A549 (cell line): ENCODE measurements at regions not wholly inside any gene's neighbourhood (a gene's known extent, or its start where the extent isn't known, plus 50 kb on each side); places are given as distances from the start of the nearest gene placed in this dataset.

Source experiments
- ATAC-seq, 2 experiments: fragments of 200-7000 bp in 1 of 2; fragments of >200 bp in 1 of 2; cut with Nextera tagmentation in 1 of 2; cut with Tn5 transposase in 1 of 2; 3 replicates each; pipeline versions ENCODE4 v1.8.0 to v1.9.1; 2018 to 2020; ENCODE audit warnings: mild to moderate bottlenecking in 1 of 2, moderate library complexity in 1 of 2
- CTCF ChIA-PET: fragments of 300-600 bp; sonication (Branson Sonifier 250); formaldehyde crosslinking; extraction: SDS; loops from one replicate; lab custom pipeline; 2021; ENCODE audit warnings: antibody characterized with exemption, inconsistent platforms; lab: Yijun Ruan, JAX
- POLR2A ChIA-PET: fragments of 350-600 bp; formaldehyde crosslinking; extraction: SDS; loops from one replicate; lab custom pipeline; 2021; ENCODE audit warnings: antibody characterized with exemption, inconsistent platforms; lab: Yijun Ruan, JAX
- DNase-seq, 2 experiments: peaks; one replicate each; pipeline versions ENCODE4 v3.0.0 to v3.0.0-alpha.2; 2011 to 2016; ENCODE audit warnings: low read depth in 1 of 2, low spot score in 1 of 2
- FAIRE-seq: peaks from 2 replicates; lab custom pipeline; 2011; peaks lifted over from hg19 to GRCh38; lab: Jason Lieb, UNC
- H3K27ac ChIP-seq, 2 experiments: fragments of >200 bp; sonication (Bioruptor Twin); formaldehyde crosslinking; 3 replicates each; pipeline ENCODE4 v1.5.1; 2016 to 2017
- H3K4me1 ChIP-seq: fragments of >200 bp; sonication (Bioruptor Twin); formaldehyde crosslinking; 3 replicates; pipeline ENCODE4 v1.6.1; 2016
- H3K4me2 ChIP-seq: fragments of >200 bp; sonication (Bioruptor Twin); formaldehyde crosslinking; 3 replicates; pipeline ENCODE4 v1.6.1; 2016
- H3K4me3 ChIP-seq: fragments of >200 bp; sonication (Bioruptor Twin); formaldehyde crosslinking; 3 replicates; pipeline ENCODE4 v1.5.1; 2016
- H3K9me3 ChIP-seq: fragments of >200 bp; sonication (Bioruptor Twin); formaldehyde crosslinking; 3 replicates; pipeline ENCODE4 v1.6.1; 2016
- CBX2 ChIP-seq: fragments of 200-600 bp; sonication (generic); IDR thresholded peaks from 2 replicates; pipeline ENCODE4 v1.6.1; 2016; ENCODE audit warnings: low read depth, mild to moderate bottlenecking, borderline replicate concordance
- CHD2 ChIP-seq: fragments of 150-350 bp; IDR thresholded peaks from 2 replicates; pipeline ENCODE4 v1.6.1; 2014; ENCODE audit warnings: low read length; ENCODE audit not compliant: partially characterized antibody
- EP300 ChIP-seq, 2 experiments: fragments of >200 bp; sonication (Bioruptor Twin); formaldehyde crosslinking; IDR thresholded peaks; 2 replicates in 1 of 2; 3 replicates in 1 of 2; pipeline ENCODE4 v1.6.1; 2016 to 2017
- ESRRA ChIP-seq: fragments of 150-350 bp; IDR thresholded peaks from 2 replicates; pipeline ENCODE4 v1.6.1; 2014; ENCODE audit warnings: mild to moderate bottlenecking, low read length, borderline replicate concordance
- FOSL2 ChIP-seq, 2 experiments: fragments of 450-650 bp in 1 of 2; fragments of >200 bp in 1 of 2; sonication (Bioruptor Twin) in 1 of 2; formaldehyde crosslinking; IDR thresholded peaks; 2 replicates each; pipeline versions ENCODE4 v1.5.0 to v1.6.1; 2016 to 2020; ENCODE audit warnings: mild to moderate bottlenecking in 1 of 2, moderate library complexity in 1 of 2
- FOXS1 ChIP-seq: fragments of 250-450 bp; sonication (Bioruptor Pico); IDR thresholded peaks from 2 replicates; pipeline ENCODE4 v1.5.0; 2020; ENCODE audit warnings: mild to moderate bottlenecking, moderate library complexity
- HDAC2 ChIP-seq: fragments of 200-600 bp; sonication (generic); IDR thresholded peaks from 2 replicates; pipeline ENCODE4 v1.6.1; 2016
- HEYL ChIP-seq: fragments of 250-450 bp; sonication (Bioruptor Pico); IDR thresholded peaks from 2 replicates; pipeline ENCODE4 v1.8.0; 2021; ENCODE audit warnings: mild to moderate bottlenecking, moderate library complexity
- HMGXB4 ChIP-seq: fragments of 250-450 bp; sonication (Bioruptor Pico); IDR thresholded peaks from 2 replicates; pipeline ENCODE4 v1.5.0; 2021; ENCODE audit warnings: mild to moderate bottlenecking, moderate library complexity, borderline replicate concordance
- HOXA7 ChIP-seq: fragments of 250-450 bp; sonication (Bioruptor Pico); IDR thresholded peaks from 2 replicates; pipeline ENCODE4 v1.5.0; 2020; ENCODE audit warnings: mild to moderate bottlenecking, moderate library complexity
- HOXB5 ChIP-seq: fragments of 250-450 bp; sonication (Bioruptor Pico); IDR thresholded peaks from 2 replicates; pipeline ENCODE4 v1.5.0; 2020; ENCODE audit warnings: mild to moderate bottlenecking, moderate library complexity
- JUN ChIP-seq, 2 experiments: fragments of >200 bp; sonication (Bioruptor Twin); formaldehyde crosslinking; IDR thresholded peaks; 2 replicates in 1 of 2; 3 replicates in 1 of 2; pipeline ENCODE4 v1.6.1; 2016 to 2017
- KDM5A ChIP-seq: fragments of 200-600 bp; sonication (generic); IDR thresholded peaks from 2 replicates; pipeline ENCODE4 v1.6.1; 2016; ENCODE audit warnings: antibody characterized with exemption, mild to moderate bottlenecking
- MAFK ChIP-seq: fragments of 450-650 bp; IDR thresholded peaks from 2 replicates; pipeline ENCODE4 v1.6.1; 2014; ENCODE audit not compliant: partially characterized antibody
- MYC ChIP-seq: IDR thresholded peaks from 2 replicates; pipeline ENCODE4 v1.6.1; 2012; ENCODE audit warnings: mild to moderate bottlenecking, inconsistent platforms, low read length, improper control_type of control experiment, borderline replicate concordance
- NPAS2 ChIP-seq: fragments of 250-450 bp; sonication (Bioruptor Pico); IDR thresholded peaks from 2 replicates; pipeline ENCODE4 v1.8.0; 2022; ENCODE audit warnings: mild to moderate bottlenecking, moderate library complexity, borderline replicate concordance
- PHF8 ChIP-seq: fragments of 200-600 bp; sonication (generic); IDR thresholded peaks from 2 replicates; pipeline ENCODE4 v1.6.1; 2016; ENCODE audit warnings: low read depth, mild to moderate bottlenecking, antibody characterized with exemption, moderate library complexity, borderline replicate concordance
- POLR2A ChIP-seq: IDR thresholded peaks from 2 replicates; pipeline ENCODE4 v1.6.1; 2012; ENCODE audit warnings: mild to moderate bottlenecking, low read length
- RAD21 ChIP-seq, 2 experiments: fragments of >200 bp in 1 of 2; sonication (Bioruptor Twin) in 1 of 2; formaldehyde crosslinking in 1 of 2; IDR thresholded peaks in 1 of 2; conservative IDR thresholded peaks in 1 of 2; 2 replicates in 1 of 2; 3 replicates in 1 of 2; pipeline ENCODE4 v1.6.1; 2012 to 2018; ENCODE audit warnings: inconsistent platforms in 1 of 2
- RARB ChIP-seq: fragments of 250-450 bp; sonication (Bioruptor Pico); IDR thresholded peaks from 2 replicates; pipeline ENCODE4 v1.8.0; 2021; ENCODE audit warnings: mild to moderate bottlenecking, moderate library complexity
- RCOR1 ChIP-seq: fragments of 150-350 bp; IDR thresholded peaks from 2 replicates; pipeline ENCODE4 v1.6.1; 2014; ENCODE audit warnings: antibody characterized with exemption, low read length, low read depth
- REST ChIP-seq: fragments of 200-600 bp; sonication (generic); IDR thresholded peaks from 2 replicates; pipeline ENCODE4 v1.6.1; 2016; ENCODE audit warnings: antibody characterized with exemption, mild to moderate bottlenecking, moderate library complexity
- RNF2 ChIP-seq: fragments of 200-600 bp; sonication (generic); IDR thresholded peaks from 2 replicates; pipeline ENCODE4 v1.6.1; 2016; ENCODE audit warnings: low read depth, mild to moderate bottlenecking, antibody characterized with exemption, moderate library complexity, borderline replicate concordance
- SMC3 ChIP-seq: fragments of >200 bp; sonication (Bioruptor Twin); formaldehyde crosslinking; IDR thresholded peaks from 3 replicates; pipeline ENCODE4 v1.6.1; 2018; ENCODE audit warnings: inconsistent platforms
- SREBF2 ChIP-seq: fragments of 450-650 bp; IDR thresholded peaks from 2 replicates; pipeline ENCODE4 v1.6.1; 2014; ENCODE audit warnings: mild to moderate bottlenecking, moderate library complexity
- TP53 ChIP-seq: fragments of 250-450 bp; sonication (Bioruptor Pico); IDR thresholded peaks from 2 replicates; pipeline ENCODE4 v1.5.0; 2021; ENCODE audit warnings: mild to moderate bottlenecking, moderate library complexity
- USF2 ChIP-seq: fragments of 450-650 bp; IDR thresholded peaks from 2 replicates; pipeline ENCODE4 v1.6.1; 2014; ENCODE audit warnings: antibody characterized with exemption
- ZNF302 ChIP-seq: fragments of 250-450 bp; sonication (Bioruptor Pico); IDR thresholded peaks from 2 replicates; pipeline ENCODE4 v1.9.0; 2021; ENCODE audit warnings: inconsistent platforms, mild to moderate bottlenecking, moderate library complexity
- WGBS: methylation state at CpG from one replicate; pipeline ENCODE4 v1.1.6; 2017; ENCODE audit errors: missing lambda C conversion rate; 5-methylcytosine and 5-hydroxymethylcytosine counted together
- TF ChIP-seq, protein P1 (sequence below): fragments of >200 bp; sonication (Bioruptor Twin); formaldehyde crosslinking; IDR thresholded peaks from 2 replicates; pipeline ENCODE4 v1.6.1; 2016

DNA sequence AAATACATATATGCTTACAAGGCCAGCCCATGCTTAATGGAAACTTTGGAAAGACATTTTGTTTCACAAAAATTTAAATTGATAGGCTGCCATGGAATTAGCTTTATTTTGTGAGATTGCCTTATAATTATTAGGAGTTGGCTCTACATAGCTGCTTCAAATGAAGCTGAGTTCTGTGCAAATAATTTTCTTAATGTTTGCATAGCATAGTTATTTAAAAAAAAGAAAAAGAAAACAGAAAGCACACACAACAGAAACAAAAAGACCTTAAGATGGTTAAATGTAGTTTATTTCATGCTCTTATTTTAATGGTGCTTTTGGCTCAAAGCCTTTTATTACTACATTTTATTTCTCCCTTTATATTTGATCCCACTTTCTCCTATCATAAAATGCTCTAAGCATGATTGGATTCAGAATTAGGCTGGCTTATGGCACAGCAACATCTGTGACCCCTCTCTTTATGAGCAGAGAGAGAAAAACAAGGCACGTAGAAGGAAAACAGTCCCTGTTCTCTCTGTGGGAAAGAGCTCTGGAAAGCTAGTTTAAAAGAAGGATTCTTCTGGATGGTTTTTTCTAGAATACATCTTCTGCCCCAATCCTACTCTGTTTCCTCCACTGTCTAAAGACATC is 530.5 kb downstream of the NTRK2 start:
- no peak overlapping the region for H3K4me2 ChIP-seq
- ChIA-PET CTCF (no interaction called here), POLR2A (no interaction called here)
- DNase-seq (no peak), FAIRE-seq (no peak), ATAC-seq (no peak)
- no peaks in the 10 kb centered on the region for H3K4me1 ChIP-seq
- TF ChIP-seq HMGXB4 (CRISPR knock-in tag) (no peak), CHD2 (no peak), POLR2A (no peak), MAFK (no peak), FOSL2 (IDR thresholded peaks at IDR 0.05) (no peak), FOSL2 (CRISPR knock-in tag; IDR thresholded peaks at IDR 0.05) (no peak), HOXB5 (CRISPR knock-in tag) (no peak), FOXS1 (CRISPR knock-in tag) (no peak), SREBF2 (no peak), SMC3 (no peak), REST (no peak), RNF2 (no peak), CBX2 (no peak), HEYL (no peak), PHF8 (no peak), KDM5A (no peak)
- TF ChIP-seq, protein P1, sequence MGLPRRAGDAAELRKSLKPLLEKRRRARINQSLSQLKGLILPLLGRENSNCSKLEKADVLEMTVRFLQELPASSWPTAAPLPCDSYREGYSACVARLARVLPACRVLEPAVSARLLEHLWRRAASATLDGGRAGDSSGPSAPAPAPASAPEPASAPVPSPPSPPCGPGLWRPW = no peak
- WGBS = 31% methylated on average over 1 of the region's 1 CpG
- no peak overlapping the region for H3K27ac ChIP-seq
- H3K9me3 ChIP-seq = 0 out of 3 replicates have a peak, but pooled peaks cover 2% of the 10 kb centered on the region
- no peak overlapping the region for H3K4me3 ChIP-seq

- ChIA-PET CTCF (no interaction called here), POLR2A (no interaction called here)
- TF ChIP-seq RAD21 (conservative IDR thresholded peaks at IDR 0.05 in 1 of 2, IDR thresholded peaks at IDR 0.05 in 1 of 2) (no peak), RNF2 (no peak), HMGXB4 (CRISPR knock-in tag) (no peak), ZNF302 (no peak), EP300 (IDR thresholded peaks at IDR 0.05) (no peak), RCOR1 (no peak), TP53 (CRISPR knock-in tag) (no peak), POLR2A (no peak), JUN (IDR thresholded peaks at IDR 0.05) (no peak), HOXA7 (CRISPR knock-in tag) (no peak), USF2 (no peak), ESRRA (no peak), RARB (no peak), HOXB5 (CRISPR knock-in tag) (no peak), HDAC2 (no peak), NPAS2 (no peak), MYC (no peak), CHD2 (no peak), KDM5A (no peak)
- TF ChIP-seq, protein P1 = no peak
- H3K4me2 ChIP-seq = no peak overlapping the region
- no peaks in the 10 kb centered on the region for H3K9me3 ChIP-seq
- no peak overlapping the region for H3K4me3 ChIP-seq
- no peak for DNase-seq
- H3K4me1 ChIP-seq = no peaks in the 10 kb centered on the region
- 4% methylated on average over 4 of the region's 4 CpGs for WGBS
- no peak for FAIRE-seq
- no peak for ATAC-seq
- no peak overlapping the region for H3K27ac ChIP-seq
Measured at GRCh38 chr9:85192750-85193149, 523.2 kb downstream of the NTRK2 start.
